IMR-90 (cell line): ENCODE measurements at regions not wholly inside any gene's neighbourhood (a gene's known extent, or its start where the extent isn't known, plus 50 kb on each side); places are given as distances from the start of the nearest gene placed in this dataset.
A peak's percentile ranks its signal among the peaks of the same experiment; 100 is the strongest.

ENCODE experiments used
- ATAC-seq: fragments of 200-7000 bp; cut with Tn5 transposase; 2 replicates; pipeline ENCODE4 v1.9.1; 2020; ENCODE audit warnings: low read depth, mild to moderate bottlenecking, moderate library complexity
- BruUV-seq: library from RNA; stranded (reverse); fragments of 400-500 nt; replicated peaks from 2 replicates; lab custom pipeline; 2021; lab: Mats Ljungman, UMichigan
- CTCF ChIA-PET: fragments of 300-600 bp; formaldehyde crosslinking; extraction: SDS; loops from one replicate; lab custom pipeline; 2021; ENCODE audit warnings: antibody characterized with exemption; lab: Yijun Ruan, JAX
- POLR2A ChIA-PET: fragments of 300-600 bp; sonication (Branson Sonifier 250); formaldehyde crosslinking; loops from one replicate; lab custom pipeline; 2022; ENCODE audit warnings: antibody characterized with exemption; ENCODE audit not compliant: unreplicated experiment; lab: Charles Lee
- DNase-seq: peaks from one replicate; pipeline ENCODE4 v3.0.0; 2013
- H2AFZ ChIP-seq: replicated peaks from 2 replicates; pipeline ENCODE3; 2013; ENCODE audit warnings: low read length, mild to moderate bottlenecking; ENCODE audit not compliant: poor library complexity
- H2AK5ac ChIP-seq: 2 replicates; pipeline ENCODE4 v1.6.1; 2013; ENCODE audit warnings: low read depth, low read length, inconsistent platforms
- H2AK9ac ChIP-seq: replicated peaks from 2 replicates; pipeline ENCODE3; 2013; ENCODE audit warnings: mild to moderate bottlenecking, low read depth, low read length, moderate library complexity; ENCODE audit not compliant: poor library complexity
- H2BK120ac ChIP-seq: 2 replicates; pipeline ENCODE4 v1.6.1; 2013; ENCODE audit warnings: low read depth, low read length, inconsistent platforms
- H2BK15ac ChIP-seq: 3 replicates; pipeline ENCODE4 v1.6.1; 2013; ENCODE audit warnings: low read depth, low read length, inconsistent platforms
- H2BK20ac ChIP-seq: 2 replicates; pipeline ENCODE4 v1.6.1; 2013; ENCODE audit warnings: low read depth, mild to moderate bottlenecking, inconsistent platforms, low read length, moderate library complexity
- H2BK5ac ChIP-seq: 2 replicates; pipeline ENCODE4 v1.6.1; 2013; ENCODE audit warnings: mild to moderate bottlenecking, low read depth, low read length, inconsistent platforms; ENCODE audit not compliant: poor library complexity, severe bottlenecking
- H3K14ac ChIP-seq: replicated peaks from 2 replicates; pipeline ENCODE4 v1.6.1; 2013; ENCODE audit warnings: low read depth, low read length, inconsistent platforms
- H3K18ac ChIP-seq: 2 replicates; pipeline ENCODE4 v1.6.1; 2013; ENCODE audit warnings: low read depth, low read length, control low read depth
- H3K23ac ChIP-seq: 2 replicates; pipeline ENCODE4 v1.6.1; 2013; ENCODE audit warnings: low read depth, low read length, inconsistent platforms
- H3K27ac ChIP-seq: 2 replicates; pipeline ENCODE4 v1.5.1; 2013; ENCODE audit warnings: mild to moderate bottlenecking, control low read depth, low read length; ENCODE audit not compliant: insufficient read depth
- H3K27me3 ChIP-seq: 2 replicates; pipeline ENCODE4 v1.6.1; 2013; ENCODE audit warnings: low read length; ENCODE audit not compliant: control insufficient read depth, insufficient read depth
- H3K36me3 ChIP-seq: 2 replicates; pipeline ENCODE4 v1.6.1; 2013; ENCODE audit warnings: low read length, mixed read lengths; ENCODE audit not compliant: control insufficient read depth, insufficient read depth
- H3K4ac ChIP-seq: 2 replicates; pipeline ENCODE4 v1.6.1; 2013; ENCODE audit warnings: low read depth, low read length, inconsistent platforms
- H3K4me1 ChIP-seq: 2 replicates; pipeline ENCODE4 v1.6.1; 2013; ENCODE audit warnings: low read length, mixed read lengths; ENCODE audit not compliant: control insufficient read depth, insufficient read depth
- H3K4me2 ChIP-seq: 2 replicates; pipeline ENCODE4 v1.6.1; 2013; ENCODE audit warnings: low read depth, mild to moderate bottlenecking, control low read depth, low read length, moderate library complexity
- H3K4me3 ChIP-seq: 2 replicates; pipeline ENCODE4 v1.5.1; 2013; ENCODE audit warnings: low read depth, mild to moderate bottlenecking, control low read depth, low read length, moderate library complexity; ENCODE audit not compliant: insufficient read depth
- H3K56ac ChIP-seq: 2 replicates; pipeline ENCODE4 v1.6.1; 2013; ENCODE audit warnings: low read length, inconsistent platforms; ENCODE audit not compliant: insufficient read depth; ENCODE audit errors: extremely low read depth
- H3K79me1 ChIP-seq, 2 experiments: 2 replicates each; pipeline ENCODE4 v1.6.1; 2013; ENCODE audit warnings: low read length in 2 of 2, inconsistent platforms in 1 of 2, low read depth in 1 of 2
- H3K9ac ChIP-seq: 2 replicates; pipeline ENCODE4 v1.6.1; 2013; ENCODE audit warnings: low read depth, low read length, control low read depth
- H3K9me1 ChIP-seq: 2 replicates; pipeline ENCODE4 v1.6.1; 2013; ENCODE audit warnings: low read length, inconsistent platforms; ENCODE audit not compliant: insufficient read depth
- H3K9me3 ChIP-seq: 2 replicates; pipeline ENCODE4 v1.6.1; 2013; ENCODE audit warnings: low read length; ENCODE audit not compliant: control insufficient read depth, insufficient read depth
- H4K20me1 ChIP-seq: 2 replicates; pipeline ENCODE4 v1.6.1; 2013; ENCODE audit warnings: low read length, inconsistent platforms; ENCODE audit not compliant: insufficient read depth
- H4K5ac ChIP-seq: 2 replicates; pipeline ENCODE4 v1.6.1; 2013; ENCODE audit warnings: mild to moderate bottlenecking, low read depth, low read length, control low read depth
- H4K8ac ChIP-seq, 2 experiments: 2 replicates each; pipeline ENCODE4 v1.6.1; 2013; ENCODE audit warnings: low read depth in 2 of 2, low read length in 2 of 2, control low read depth in 1 of 2, inconsistent platforms in 1 of 2
- H4K91ac ChIP-seq: 2 replicates; pipeline ENCODE4 v1.6.1; 2013; ENCODE audit warnings: low read depth, low read length, inconsistent platforms; ENCODE audit not compliant: insufficient read depth
- MAFK ChIP-seq: IDR thresholded peaks from 2 replicates; pipeline ENCODE4 v1.6.1; 2012; ENCODE audit warnings: low read depth, low read length, improper control_type of control experiment
- USF2 ChIP-seq: fragments of 150-350 bp; IDR thresholded peaks from 2 replicates; pipeline ENCODE4 v1.6.1; 2017; ENCODE audit warnings: mild to moderate bottlenecking, antibody characterized with exemption, low read length, low read depth
- WGBS, 2 experiments: methylation state at CpG; one replicate each; pipeline versions ENCODE4 v1.1.5 to v1.1.7; 2013; ENCODE audit warnings: missing lambda C conversion rate in 2 of 2; ENCODE audit not compliant: insufficient read length in 1 of 2; ENCODE audit errors: extremely low coverage in 2 of 2; 5-methylcytosine and 5-hydroxymethylcytosine counted together
- dilution Hi-C: fragments of 300-500 bp; cut with HindIII; formaldehyde crosslinking; loops from one replicate; pipeline ENCODE4 v1.14.3; 2018; ENCODE audit warnings: low sequenced_read_pairs; ENCODE audit not compliant: unreplicated experiment
- in situ Hi-C: fragments of 300-500 bp; cut with MboI; formaldehyde crosslinking; loops from 3 replicates; pipeline ENCODE4 v1.14.3; 2019; ENCODE audit warnings: low sequenced_read_pairs, inconsistent platforms, mixed read lengths
- intact Hi-C: fragments of 100-400 bp; cut with micrococcal nuclease; formaldehyde crosslinking; loops from 2 replicates; pipeline ENCODE4 v1.10.0; 2022

- no peak overlapping the region for H3K14ac ChIP-seq
- H3K56ac ChIP-seq, result no peak overlapping the region
- no peak overlapping the region for H2BK15ac ChIP-seq
- no peak overlapping the region for H4K91ac ChIP-seq
- H2BK120ac ChIP-seq, result no peak overlapping the region
- no peak overlapping the region for H2AK5ac ChIP-seq
- H3K4me2 ChIP-seq, result no peak overlapping the region
- no peak overlapping the region for H4K5ac ChIP-seq
- peaks cover 9% of the 10 kb centered on the region for H3K9me3 ChIP-seq
- no peak overlapping the region for H4K8ac ChIP-seq
- no peak overlapping the region for H3K4ac ChIP-seq
- DNase-seq (no peak), ATAC-seq (no peak)
- CTCF ChIA-PET, result no interaction called here
- no peak overlapping the region for H3K27ac ChIP-seq
- H3K36me3 ChIP-seq, result no peaks in the 10 kb centered on the region
- intact Hi-C loops, result no loop called here
- H3K79me1 ChIP-seq, result no peaks in the 10 kb centered on the region
- BruUV-seq, result no TSS peak
- WGBS, 2 experiments, result no CpG with 5 or more reads among the region's 1 CpG
- H3K23ac ChIP-seq, result no peak overlapping the region
- dilution Hi-C loops, result no loop called here
- H3K4me3 ChIP-seq, result no peak overlapping the region
- H3K9me1 ChIP-seq, result no peaks in the 10 kb centered on the region
- no peak overlapping the region for H2BK5ac ChIP-seq
- in situ Hi-C loops, result no loop called here
- TF ChIP-seq MAFK, result peak; percentile 61
- TF ChIP-seq USF2, result no peak
- H2BK20ac ChIP-seq, result no peak overlapping the region
- H3K27me3 ChIP-seq, result no peaks in the 10 kb centered on the region
- H3K4me1 ChIP-seq, result no peaks in the 10 kb centered on the region
- H2AFZ ChIP-seq, result no peak overlapping the region
- no peak overlapping the region for H2AK9ac ChIP-seq
- POLR2A ChIA-PET, result no interaction called here
- no peaks in the 10 kb centered on the region for H4K20me1 ChIP-seq
- no peak overlapping the region for H3K18ac ChIP-seq
- H3K9ac ChIP-seq, result no peak overlapping the region
These were observed 811.6 kb downstream of the TRHDE start for GRCh38 chr12:73083736-73084135.
